Stimulated activated CD4-positive, alpha-beta T cell treated with anti-CD3 and anti-CD28 coated beads, Interleukin-1b, Interleukin-23, amount 100 ng/mL, for 24 hours (primary cell): ENCODE measurements at regions not wholly inside any gene's neighbourhood (a gene's known extent, or its start where the extent isn't known, plus 50 kb on each side); places are given as distances from the start of the nearest gene placed in this dataset.

Source experiments
- DNase-seq, 4 experiments: peaks; one replicate each; pipeline ENCODE4 v3.0.0-alpha.2; 2020; ENCODE audit warnings: low read depth in 4 of 4, low spot score in 1 of 4

- no peak for DNase-seq
Measured at GRCh38 chr17:45679426-45679825, 104.7 kb upstream of the CRHR1 start.

GRCh38 chr17:45680360-45680759 is 103.8 kb upstream of the CRHR1 start:
- DNase-seq, result no peak

GRCh38 chr17:45681706-45682105 is 102.4 kb upstream of the CRHR1 start:
- no peak for DNase-seq

- DNase-seq, result no peak
Measured at GRCh38 chr17:45686250-45686649, 97.9 kb upstream of the CRHR1 start.

GRCh38 chr17:45687594-45687993 is 96.5 kb upstream of the CRHR1 start:
- DNase-seq, result no peak

- no peak for DNase-seq
Measured at GRCh38 chr17:45688353-45688752, 95.8 kb upstream of the CRHR1 start.

GRCh38 chr17:45688820-45689219 is 95.3 kb upstream of the CRHR1 start:
- DNase-seq, result no peak

- DNase-seq, result no peak
Measured at GRCh38 chr17:45689451-45689850, 94.7 kb upstream of the CRHR1 start.

- no peak for DNase-seq
Measured at GRCh38 chr17:45690625-45691275, 93.4 kb upstream of the CRHR1 start.

GRCh38 chr17:45692661-45693060 is 91.5 kb upstream of the CRHR1 start:
- DNase-seq, result no peak

GRCh38 chr17:45693792-45694191 is 90.3 kb upstream of the CRHR1 start:
- no peak for DNase-seq

GRCh38 chr17:45696442-45696841 is 87.7 kb upstream of the CRHR1 start:
- no peak for DNase-seq

GRCh38 chr17:45697076-45697475 is 87.0 kb upstream of the CRHR1 start:
- no peak for DNase-seq

GRCh38 chr17:45700171-45701090 is 83.7 kb upstream of the CRHR1 start:
- no peak for DNase-seq

GRCh38 chr17:45702666-45703266 is 81.4 kb upstream of the CRHR1 start:
- no peak for DNase-seq

- DNase-seq, result no peak
Measured at GRCh38 chr17:45703348-45703747, 80.8 kb upstream of the CRHR1 start.

GRCh38 chr17:45703806-45704205 is 80.3 kb upstream of the CRHR1 start:
- no peak for DNase-seq

- no peak for DNase-seq
Measured at GRCh38 chr17:45704251-45704650, 79.9 kb upstream of the CRHR1 start.

GRCh38 chr17:45705123-45706009 is 78.8 kb upstream of the CRHR1 start:
- DNase-seq, result no peak

- DNase-seq, result no peak
Measured at GRCh38 chr17:45706033-45706432, 78.1 kb upstream of the CRHR1 start.

- DNase-seq, result no peak
Measured at GRCh38 chr17:45708707-45709290, 75.3 kb upstream of the CRHR1 start.
